HepG2 (cell line): ENCODE measurements at regions not wholly inside any gene's neighbourhood (a gene's known extent, or its start where the extent isn't known, plus 50 kb on each side); places are given as distances from the start of the nearest gene placed in this dataset.

Source experiments
- ATAC-seq: fragments of 200-7000 bp; cut with Tn5 transposase; 3 replicates; pipeline ENCODE4 v1.9.1; 2020; ENCODE audit warnings: mild to moderate bottlenecking, moderate library complexity
- BruUV-seq: library from RNA; stranded (reverse); fragments of 400-500 nt; replicated peaks from 2 replicates; lab custom pipeline; 2021; lab: Mats Ljungman, UMichigan
- CTCF ChIA-PET: fragments of 300-600 bp; formaldehyde crosslinking; extraction: SDS; loops from one replicate; lab custom pipeline; 2021; ENCODE audit warnings: low total read pairs, inconsistent platforms, low intra/inter-chr PET ratio; lab: Yijun Ruan, JAX
- POLR2A ChIA-PET: fragments of 350-600 bp; sonication (Branson Sonifier 250); formaldehyde crosslinking; loops from one replicate; lab custom pipeline; 2020; ENCODE audit warnings: antibody characterized with exemption, inconsistent platforms; lab: Yijun Ruan, JAX
- DNase-seq: peaks from one replicate; pipeline ENCODE4 v3.0.0-alpha.2; 2015; ENCODE audit warnings: low spot score
- FAIRE-seq: peaks from 3 replicates; lab custom pipeline; 2011; peaks lifted over from hg19 to GRCh38; lab: Jason Lieb, UNC
- H2AFZ ChIP-seq: one replicate; pipeline ENCODE4 v1.6.1; 2011; ENCODE audit warnings: low read length, inconsistent platforms
- H3K27ac ChIP-seq: fragments of 300-600 bp; 3 replicates; pipeline ENCODE4 v1.8.0; 2011; ENCODE audit warnings: mixed run types, mild to moderate bottlenecking, mixed read lengths, low read length, inconsistent platforms; ENCODE audit not compliant: insufficient read depth; ENCODE audit errors: extremely low read length
- H3K27me3 ChIP-seq, 2 experiments: fragments of 200-600 bp in 1 of 2; 2 replicates in 1 of 2; 3 replicates in 1 of 2; pipeline versions ENCODE4 v1.6.0 to v1.8.0; 2011; ENCODE audit warnings: low read length in 2 of 2, mild to moderate bottlenecking in 2 of 2, moderate library complexity in 2 of 2, inconsistent platforms in 1 of 2; ENCODE audit not compliant: insufficient read depth in 2 of 2, control insufficient read depth in 1 of 2
- H3K36me3 ChIP-seq, 2 experiments: fragments of 200-600 bp in 1 of 2; replicated peaks in 1 of 2; 2 replicates in 1 of 2; 3 replicates in 1 of 2; pipeline versions ENCODE4 v1.5.1 to v1.8.0; 2011; ENCODE audit warnings: low read length in 2 of 2, inconsistent platforms in 1 of 2; ENCODE audit not compliant: insufficient read depth in 2 of 2, control insufficient read depth in 1 of 2
- H3K4me1 ChIP-seq: 2 replicates; pipeline ENCODE4 v1.5.1; 2012; ENCODE audit warnings: low read length, inconsistent platforms; ENCODE audit not compliant: insufficient read depth
- H3K4me2 ChIP-seq: 2 replicates; pipeline ENCODE4 v1.6.0; 2011; ENCODE audit warnings: low read depth, low read length, inconsistent platforms
- H3K4me3 ChIP-seq, 3 experiments: fragments of 200-600 bp in 1 of 3; sonication (generic), shearing (Covaris generic) in 1 of 3; replicated peaks in 1 of 3; 2 replicates each; pipeline ENCODE4 v1.5.1; 2011 to 2016; ENCODE audit warnings: low read length in 3 of 3, inconsistent platforms in 2 of 3, low read depth in 2 of 3, mild to moderate bottlenecking in 2 of 3, control low read depth in 1 of 3, mixed read lengths in 1 of 3; ENCODE audit not compliant: insufficient read depth in 1 of 3
- H3K79me2 ChIP-seq: one replicate; pipeline ENCODE4 v1.6.1; 2011; ENCODE audit warnings: low read length, inconsistent platforms; ENCODE audit not compliant: insufficient read depth
- H3K9ac ChIP-seq: 2 replicates; pipeline ENCODE4 v1.6.0; 2011; ENCODE audit warnings: mild to moderate bottlenecking, low read depth, low read length, inconsistent platforms; ENCODE audit not compliant: insufficient read depth
- H3K9me3 ChIP-seq: 2 replicates; pipeline ENCODE4 v1.5.1; 2012; ENCODE audit warnings: mild to moderate bottlenecking, low read length
- H4K20me1 ChIP-seq: 2 replicates; pipeline ENCODE4 v1.6.0; 2011; ENCODE audit warnings: inconsistent platforms, mild to moderate bottlenecking, low read length, moderate library complexity; ENCODE audit not compliant: insufficient read depth
- IKZF1 ChIP-seq: fragments of 450-650 bp; IDR thresholded peaks from 2 replicates; pipeline ENCODE4 v1.7.1; 2016
- PCBP2 ChIP-seq: fragments of 200-400 bp; formaldehyde crosslinking; optimal IDR thresholded peaks from 2 replicates; pipeline ENCODE3; 2018; ENCODE audit warnings: low read length, low read depth; ENCODE audit not compliant: poor library complexity, severe bottlenecking
- POGK ChIP-seq: sonication (generic); formaldehyde crosslinking; conservative IDR thresholded peaks from 2 replicates; pipeline ENCODE4 v1.8.0; 2022; ENCODE audit warnings: mild to moderate bottlenecking, moderate library complexity, missing genetic modification reagents
- SMAD1 ChIP-seq: sonication (generic); formaldehyde crosslinking; IDR thresholded peaks from 2 replicates; pipeline ENCODE4 v1.4.0; 2020; ENCODE audit warnings: missing genetic modification reagents, low read depth, mild to moderate bottlenecking, borderline replicate concordance
- SMARCC2 ChIP-seq: fragments of 450-650 bp; IDR thresholded peaks from 2 replicates; pipeline ENCODE4 v1.6.1; 2017; ENCODE audit warnings: antibody characterized with exemption, mild to moderate bottlenecking
- U2AF1 ChIP-seq: fragments of 200-400 bp; formaldehyde crosslinking; optimal IDR thresholded peaks from 2 replicates; pipeline ENCODE3; 2017; ENCODE audit warnings: mild to moderate bottlenecking, low read depth, low read length
- ZNF296 ChIP-seq: sonication (generic); formaldehyde crosslinking; conservative IDR thresholded peaks from 2 replicates; pipeline ENCODE4 v1.5.0; 2020; ENCODE audit warnings: mild to moderate bottlenecking, missing genetic modification reagents
- ZNF431 ChIP-seq: sonication (generic); formaldehyde crosslinking; IDR thresholded peaks from 2 replicates; pipeline ENCODE4 v1.9.0; 2022; ENCODE audit warnings: missing genetic modification reagents, low read depth, mild to moderate bottlenecking, borderline replicate concordance
- ZNF530 ChIP-seq: sonication (generic); formaldehyde crosslinking; IDR thresholded peaks from 2 replicates; pipeline ENCODE4 v1.5.0; 2020; ENCODE audit warnings: low read depth, mild to moderate bottlenecking, missing genetic modification reagents
- ZNF557 ChIP-seq: sonication (generic); formaldehyde crosslinking; IDR thresholded peaks from 2 replicates; pipeline ENCODE4 v1.4.0; 2020; ENCODE audit warnings: missing genetic modification reagents
- ZNF746 ChIP-seq: sonication (generic); formaldehyde crosslinking; IDR thresholded peaks from 2 replicates; pipeline ENCODE4 v1.8.0; 2022; ENCODE audit warnings: mild to moderate bottlenecking, missing genetic modification reagents
- WGBS: methylation state at CpG from one replicate; pipeline ENCODE4 v1.1.6; 2017; ENCODE audit warnings: low lambda C conversion rate; 5-methylcytosine and 5-hydroxymethylcytosine counted together
- in situ Hi-C: cut with HindIII; loops from 2 replicates; pipeline ENCODE4 v1.10.0; 2017; ENCODE audit warnings: low pct_unique_long_range_greater_than_20kb; ENCODE audit not compliant: extremely low pct_ligation_motif_present
- intact Hi-C: fragments of 100-400 bp; cut with micrococcal nuclease; formaldehyde crosslinking; loops from one replicate; pipeline ENCODE4 v1.10.0; 2022; ENCODE audit not compliant: unreplicated experiment

- Histone ChIP-seq H4K20me1 (no peaks in the 10 kb centered on the region), H3K27ac (no peak overlapping the region), H3K9ac (no peak overlapping the region), H3K36me3 (no peaks in the 10 kb centered on the region), H3K9me3 (no peaks in the 10 kb centered on the region), H3K27me3 (no peaks in the 10 kb centered on the region), H3K4me3 (no peak overlapping the region), H3K4me1 (no peaks in the 10 kb centered on the region), H3K4me2 (no peak overlapping the region), H3K79me2 (no peaks in the 10 kb centered on the region)
- intact Hi-C loops, result no loop called here
- DNase-seq (no peak), FAIRE-seq (no peak)
- in situ Hi-C loops, result no loop called here
- CTCF ChIA-PET, result no interaction called here
- TF ChIP-seq SMARCC2, result no peak
- TF ChIP-seq ZNF296 (CRISPR knock-in tag), result no peak
- no peak for TF ChIP-seq ZNF557
- TF ChIP-seq PCBP2, result no peak
- TF ChIP-seq SMAD1 (CRISPR knock-in tag), result no peak
- no peak for TF ChIP-seq IKZF1
- TF ChIP-seq ZNF530 (CRISPR knock-in tag), result no peak
- no peak for TF ChIP-seq ZNF431
- no peak for TF ChIP-seq POGK (CRISPR knock-in tag)
- no peak for TF ChIP-seq ZNF746
- no peak for TF ChIP-seq U2AF1
- TF ChIP-seq, all 625 proteins: peak for 0
- no peak overlapping the region for H2AFZ ChIP-seq
- WGBS, result 4% methylated on average over 1 of the region's 1 CpG
- BruUV-seq, result no TSS peak
- POLR2A ChIA-PET, result no interaction called here
- no peak for ATAC-seq
Observed at GRCh38 chr4:106585915-106586349, 217.4 kb upstream of the GIMD1 start.
